Left hindlimb (tissue), 1 donor: ENCODE measurements at regions not wholly inside any gene's neighbourhood (a gene's known extent, or its start where the extent isn't known, plus 50 kb on each side); places are given as distances from the start of the nearest gene placed in this dataset.

Source experiments
- DNase-seq: peaks from one replicate; pipeline ENCODE4 v3.0.0-alpha.2; 2018

- no peak for DNase-seq
Measured at GRCh38 chr9:88933607-88934379, 57.5 kb upstream of the S1PR3 start.

GRCh38 chr9:88934876-88935535, 56.3 kb upstream of the S1PR3 start:
- no peak for DNase-seq

GRCh38 chr9:88936132-88936531, 55.1 kb upstream of the S1PR3 start:
- DNase-seq, result no peak

DNA sequence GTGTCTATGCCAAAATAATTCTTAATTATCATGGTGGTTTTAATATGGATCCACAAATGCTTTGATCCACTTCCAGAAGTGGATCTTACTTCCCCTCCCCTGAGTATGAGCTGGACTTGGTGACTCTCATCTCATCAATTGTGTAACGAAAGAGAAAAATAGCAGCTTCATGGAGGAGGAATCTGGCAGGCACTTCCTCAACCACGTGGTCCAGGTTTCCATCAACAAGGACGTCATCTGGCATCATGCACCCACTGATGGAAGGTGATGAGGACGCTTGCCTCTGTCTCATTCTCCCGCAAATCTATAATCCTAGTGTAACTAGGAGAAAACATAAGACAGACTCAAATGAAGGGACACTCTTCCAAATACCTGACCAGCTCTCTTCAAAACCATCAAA, 54.6 kb upstream of the S1PR3 start:
- no peak for DNase-seq

GRCh38 chr9:88937248-88937647, 54.0 kb upstream of the S1PR3 start:
- DNase-seq, result no peak

DNA sequence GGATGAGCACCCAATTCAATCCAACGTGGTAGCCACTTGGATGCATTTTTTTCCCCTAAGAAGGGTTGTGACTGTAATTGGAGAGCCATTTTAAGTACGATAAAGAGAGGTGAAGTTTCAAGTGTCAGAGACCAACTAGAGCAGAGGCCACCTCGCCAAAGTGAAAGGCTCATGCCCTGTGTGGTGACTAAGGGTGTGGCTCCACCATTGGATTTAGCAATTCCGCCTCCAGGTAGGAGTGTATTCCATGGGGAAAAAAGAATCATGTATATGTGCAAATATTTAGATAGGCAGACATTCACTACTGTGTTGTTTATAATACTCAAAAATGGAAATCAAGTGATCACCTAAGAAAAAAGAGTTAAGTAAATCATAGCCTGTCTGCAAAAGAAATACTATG, 53.1 kb upstream of the S1PR3 start:
- no peak for DNase-seq
